ENCODE measurements at regions not wholly inside any gene's neighbourhood (a gene's known extent, or its start where the extent isn't known, plus 50 kb on each side); places are given as distances from the start of the nearest gene placed in this dataset.

DNA sequence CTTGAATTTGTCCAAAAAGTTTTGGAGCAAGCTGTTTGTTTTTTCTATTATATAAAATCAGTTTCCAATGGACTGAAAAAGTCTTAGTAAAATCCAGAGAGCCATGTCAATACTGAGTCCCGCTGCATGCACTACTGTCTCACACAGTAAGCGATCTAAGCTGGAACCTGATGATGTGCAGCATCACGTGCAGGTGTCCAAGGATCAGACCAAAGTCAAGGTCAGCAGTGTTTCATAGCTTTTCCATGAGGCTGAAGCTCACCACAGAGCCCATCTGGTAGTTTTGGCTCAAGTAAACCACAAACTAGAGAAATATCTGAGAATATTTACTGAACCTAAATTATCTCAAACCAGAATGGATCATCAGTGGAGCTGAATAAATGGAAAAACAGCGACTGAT lies 784.0 kb upstream of the SEMA6D start:
- TF ChIP-seq POLR2AphosphoS5 (IDR thresholded peaks at IDR 0.05; ENCODE audit: low read depth, low read length) (no peak), SIN3A (IDR thresholded peaks at IDR 0.05; ENCODE audit: borderline replicate concordance, insufficient read depth, low read length) (no peak), FOXP2 (optimal IDR thresholded peaks at IDR 0.05; ENCODE audit: borderline replicate concordance, extremely low read depth, extremely low read length, insufficient read depth) (no peak), TAF1 (IDR thresholded peaks at IDR 0.05; ENCODE audit: borderline replicate concordance, insufficient read depth, low read length) (no peak)
- TF ChIP-seq, protein P1, sequence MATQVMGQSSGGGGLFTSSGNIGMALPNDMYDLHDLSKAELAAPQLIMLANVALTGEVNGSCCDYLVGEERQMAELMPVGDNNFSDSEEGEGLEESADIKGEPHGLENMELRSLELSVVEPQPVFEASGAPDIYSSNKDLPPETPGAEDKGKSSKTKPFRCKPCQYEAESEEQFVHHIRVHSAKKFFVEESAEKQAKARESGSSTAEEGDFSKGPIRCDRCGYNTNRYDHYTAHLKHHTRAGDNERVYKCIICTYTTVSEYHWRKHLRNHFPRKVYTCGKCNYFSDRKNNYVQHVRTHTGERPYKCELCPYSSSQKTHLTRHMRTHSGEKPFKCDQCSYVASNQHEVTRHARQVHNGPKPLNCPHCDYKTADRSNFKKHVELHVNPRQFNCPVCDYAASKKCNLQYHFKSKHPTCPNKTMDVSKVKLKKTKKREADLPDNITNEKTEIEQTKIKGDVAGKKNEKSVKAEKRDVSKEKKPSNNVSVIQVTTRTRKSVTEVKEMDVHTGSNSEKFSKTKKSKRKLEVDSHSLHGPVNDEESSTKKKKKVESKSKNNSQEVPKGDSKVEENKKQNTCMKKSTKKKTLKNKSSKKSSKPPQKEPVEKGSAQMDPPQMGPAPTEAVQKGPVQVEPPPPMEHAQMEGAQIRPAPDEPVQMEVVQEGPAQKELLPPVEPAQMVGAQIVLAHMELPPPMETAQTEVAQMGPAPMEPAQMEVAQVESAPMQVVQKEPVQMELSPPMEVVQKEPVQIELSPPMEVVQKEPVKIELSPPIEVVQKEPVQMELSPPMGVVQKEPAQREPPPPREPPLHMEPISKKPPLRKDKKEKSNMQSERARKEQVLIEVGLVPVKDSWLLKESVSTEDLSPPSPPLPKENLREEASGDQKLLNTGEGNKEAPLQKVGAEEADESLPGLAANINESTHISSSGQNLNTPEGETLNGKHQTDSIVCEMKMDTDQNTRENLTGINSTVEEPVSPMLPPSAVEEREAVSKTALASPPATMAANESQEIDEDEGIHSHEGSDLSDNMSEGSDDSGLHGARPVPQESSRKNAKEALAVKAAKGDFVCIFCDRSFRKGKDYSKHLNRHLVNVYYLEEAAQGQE (IDR thresholded peaks at IDR 0.05; ENCODE audit: insufficient read depth in 1 of 2, low read depth in 2 of 2, low read length in 2 of 2), result no peak

DNA sequence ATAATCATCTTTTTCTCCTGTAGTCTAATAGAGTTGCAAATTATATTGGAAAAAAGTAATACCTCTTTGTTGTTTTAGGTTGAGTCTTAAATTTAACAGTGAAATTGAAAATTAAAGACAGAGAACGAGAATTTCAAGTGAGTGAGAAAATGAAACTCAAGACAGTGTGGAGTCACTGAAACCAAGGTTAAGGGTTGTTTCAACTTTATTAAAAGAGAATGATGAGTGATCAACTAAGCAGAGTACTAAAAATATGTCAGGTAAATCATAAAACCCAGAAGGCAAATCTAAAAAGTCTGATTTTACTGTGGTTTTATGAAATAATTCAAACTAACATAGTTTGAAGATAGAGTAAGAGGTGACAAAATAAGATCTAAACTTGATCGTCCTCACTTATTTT lies 782.5 kb upstream of the SEMA6D start:
- TF ChIP-seq FOXP2 (optimal IDR thresholded peaks at IDR 0.05; ENCODE audit: borderline replicate concordance, extremely low read depth, extremely low read length, insufficient read depth), result no peak

DNA sequence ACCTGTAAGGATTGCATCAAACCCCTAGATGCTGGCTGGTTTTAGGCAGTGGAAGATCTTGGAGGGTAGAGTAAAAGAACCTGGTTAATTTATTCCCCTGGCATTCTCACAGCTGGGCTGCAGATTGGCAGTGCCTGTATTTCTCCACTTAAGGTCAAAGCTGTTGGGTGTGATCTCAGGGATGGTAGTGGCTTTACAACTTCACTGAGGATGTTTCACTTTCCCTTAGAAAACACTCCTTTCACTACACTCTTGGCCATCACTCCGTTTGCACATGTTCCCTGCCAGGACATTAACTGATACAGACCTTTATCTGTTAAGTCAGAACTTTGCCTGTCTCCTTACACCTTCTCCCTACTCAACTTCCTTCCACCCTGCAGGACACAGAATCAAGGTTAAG lies 779.1 kb upstream of the SEMA6D start:
- TF ChIP-seq TAF1 (IDR thresholded peaks at IDR 0.05; ENCODE audit: borderline replicate concordance, insufficient read depth, low read length), result no peak
- TF ChIP-seq SIN3A (IDR thresholded peaks at IDR 0.05; ENCODE audit: borderline replicate concordance, insufficient read depth, low read length), result no peak
- no peak for TF ChIP-seq FOXP2 (optimal IDR thresholded peaks at IDR 0.05; ENCODE audit: borderline replicate concordance, extremely low read depth, extremely low read length, insufficient read depth)
- no peak for TF ChIP-seq POLR2AphosphoS5 (IDR thresholded peaks at IDR 0.05; ENCODE audit: low read depth, low read length)
- TF ChIP-seq, protein P1 (IDR thresholded peaks at IDR 0.05; ENCODE audit: insufficient read depth in 1 of 2, low read depth in 2 of 2, low read length in 2 of 2), result no peak

DNA sequence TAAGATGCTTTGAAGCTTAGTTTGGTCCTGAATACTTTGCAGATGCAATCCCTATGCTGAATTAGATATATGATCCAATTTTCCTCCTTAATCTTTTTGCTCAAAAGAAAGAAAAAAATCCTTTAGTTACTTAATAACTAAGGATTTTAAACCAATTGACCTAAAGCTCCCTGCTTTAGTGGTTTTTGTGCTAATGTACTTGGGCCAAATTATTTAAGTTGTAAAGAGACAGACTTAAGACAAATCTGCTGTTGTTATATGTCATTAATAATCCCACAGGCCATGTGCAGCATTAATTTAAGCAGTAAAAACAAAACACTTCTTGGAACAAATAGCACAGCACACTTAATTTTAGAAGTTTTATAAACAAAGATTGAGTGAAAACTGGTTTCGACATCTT lies 776.1 kb upstream of the SEMA6D start:
- TF ChIP-seq FOXP2 (optimal IDR thresholded peaks at IDR 0.05; ENCODE audit: borderline replicate concordance, extremely low read depth, extremely low read length, insufficient read depth) (no peak), SIN3A (IDR thresholded peaks at IDR 0.05; ENCODE audit: borderline replicate concordance, insufficient read depth, low read length) (no peak), POLR2AphosphoS5 (IDR thresholded peaks at IDR 0.05; ENCODE audit: low read depth, low read length) (no peak)
- TF ChIP-seq, protein P1 (IDR thresholded peaks at IDR 0.05; ENCODE audit: insufficient read depth in 1 of 2, low read depth in 2 of 2, low read length in 2 of 2), result no peak

DNA sequence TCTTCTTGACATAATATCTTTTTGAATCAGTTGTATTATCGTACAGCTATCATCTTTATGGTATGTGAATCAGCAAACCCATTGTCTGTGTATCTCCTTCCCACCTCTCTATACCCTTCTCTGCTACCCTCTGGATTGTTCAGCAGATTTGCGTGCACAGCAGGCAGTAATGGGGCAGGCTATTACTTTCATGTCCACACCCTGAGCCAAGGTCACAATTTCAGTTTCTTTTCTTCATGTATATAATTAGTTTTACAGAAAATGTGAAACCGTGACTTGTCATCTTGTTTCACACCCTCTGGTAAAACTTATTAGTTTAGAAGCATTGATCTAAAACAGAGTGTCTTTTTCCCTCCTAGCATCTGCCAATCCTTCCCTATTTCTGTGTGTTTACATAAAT lies 770.4 kb upstream of the SEMA6D start:
- TF ChIP-seq POLR2AphosphoS5 (IDR thresholded peaks at IDR 0.05; ENCODE audit: low read depth, low read length), result no peak
- TF ChIP-seq, protein P1 (IDR thresholded peaks at IDR 0.05; ENCODE audit: insufficient read depth in 1 of 2, low read depth in 2 of 2, low read length in 2 of 2), result no peak
- TF ChIP-seq TAF1 (IDR thresholded peaks at IDR 0.05; ENCODE audit: borderline replicate concordance, insufficient read depth, low read length), result no peak
- no peak for TF ChIP-seq SIN3A (IDR thresholded peaks at IDR 0.05; ENCODE audit: borderline replicate concordance, insufficient read depth, low read length)
- TF ChIP-seq FOXP2 (optimal IDR thresholded peaks at IDR 0.05; ENCODE audit: borderline replicate concordance, extremely low read depth, extremely low read length, insufficient read depth), result no peak
